HCT116 (cell line): ENCODE measurements at regions not wholly inside any gene's neighbourhood (a gene's known extent, or its start where the extent isn't known, plus 50 kb on each side); places are given as distances from the start of the nearest gene placed in this dataset.

ENCODE experiments used
- ATAC-seq: fragments of 200-7000 bp; cut with Tn5 transposase; 2 replicates; pipeline ENCODE4 v1.9.1; 2020; ENCODE audit warnings: mild to moderate bottlenecking, moderate library complexity
- BruUV-seq: library from RNA; stranded (reverse); fragments of 400-500 nt; replicated peaks from 2 replicates; lab custom pipeline; 2021; lab: Mats Ljungman, UMichigan
- CTCF ChIA-PET: fragments of 300-600 bp; sonication (Branson Sonifier 250); formaldehyde crosslinking; loops from one replicate; lab custom pipeline; 2021; ENCODE audit warnings: antibody characterized with exemption; lab: Charles Lee
- POLR2A ChIA-PET: fragments of 300-600, 350-600 bp; sonication (Branson Sonifier 250); formaldehyde crosslinking; loops from one replicate; lab custom pipeline; 2021; ENCODE audit warnings: antibody characterized with exemption; lab: Charles Lee
- RAD21 ChIA-PET, 2 experiments: fragments of 300-600 bp; sonication (Branson Sonifier 250); formaldehyde crosslinking; loops; one replicate each; lab custom pipeline; 2023; ENCODE audit warnings: low total read pairs in 2 of 2; ENCODE audit not compliant: uncharacterized antibody in 2 of 2, unreplicated experiment in 2 of 2, low non-redundant PET in 1 of 2; lab: Charles Lee
- DNase-seq: peaks from one replicate; pipeline ENCODE4 v3.0.0-alpha.2; 2010; ENCODE audit warnings: low read depth, low spot score
- H2AFZ ChIP-seq: fragments of 200-600 bp; shearing (Covaris generic), sonication (generic); 2 replicates; pipeline ENCODE4 v1.6.1; 2017; ENCODE audit warnings: low read depth, mixed run types, mixed read lengths, antibody characterized with exemption, low read length; ENCODE audit not compliant: poor library complexity, severe bottlenecking
- H3K27ac ChIP-seq: 2 replicates; pipeline ENCODE4 v1.5.1; 2012; ENCODE audit warnings: low read depth, low read length
- H3K27me3 ChIP-seq: fragments of 200-600 bp; sonication (generic); 2 replicates; pipeline ENCODE4 v1.6.1; 2016; ENCODE audit warnings: mixed run types, low read length, mixed read lengths; ENCODE audit not compliant: insufficient read depth
- H3K36me3 ChIP-seq, 2 experiments: fragments of 200-500 bp in 1 of 2; fragments of 200-600 bp in 1 of 2; sonication (Bioruptor generic) in 1 of 2; sonication (generic) in 1 of 2; 2 replicates each; pipeline versions ENCODE4 v1.5.1 to v1.6.1; 2014 to 2016; ENCODE audit warnings: low read length in 2 of 2, inconsistent platforms in 1 of 2, mixed read lengths in 1 of 2, mixed run types in 1 of 2; ENCODE audit not compliant: insufficient read depth in 2 of 2, control insufficient read depth in 1 of 2
- H3K4me1 ChIP-seq, 2 experiments: fragments of 200-600 bp in 1 of 2; sonication (generic) in 1 of 2; 2 replicates each; pipeline versions ENCODE4 v1.5.1 to v1.6.1; 2012 to 2017; ENCODE audit warnings: low read length in 2 of 2, inconsistent platforms in 1 of 2, mild to moderate bottlenecking in 1 of 2, mixed read lengths in 1 of 2, mixed run types in 1 of 2, moderate library complexity in 1 of 2; ENCODE audit not compliant: insufficient read depth in 2 of 2, control insufficient read depth in 1 of 2
- H3K4me2 ChIP-seq: fragments of 200-600 bp; sonication (generic); 2 replicates; pipeline ENCODE4 v1.6.1; 2017; ENCODE audit warnings: mixed run types, low read length, mixed read lengths
- H3K4me3 ChIP-seq, 2 experiments: fragments of 200-600 bp in 1 of 2; sonication (generic) in 1 of 2; replicated peaks in 1 of 2; 2 replicates each; pipeline ENCODE4 v1.5.1; 2011 to 2016; ENCODE audit warnings: low read length in 2 of 2, control low read depth in 1 of 2, low read depth in 1 of 2, mild to moderate bottlenecking in 1 of 2, mixed read lengths in 1 of 2, mixed run types in 1 of 2
- H3K79me2 ChIP-seq: fragments of 200-600 bp; sonication (generic); 2 replicates; pipeline ENCODE4 v1.6.1; 2017; ENCODE audit warnings: mild to moderate bottlenecking, mixed run types, low read length, moderate library complexity, mixed read lengths; ENCODE audit not compliant: insufficient read depth
- H3K9ac ChIP-seq: fragments of 200-600 bp; sonication (generic); 2 replicates; pipeline ENCODE4 v1.6.1; 2016; ENCODE audit warnings: low read length, mixed read lengths
- H3K9me2 ChIP-seq: fragments of 200-600 bp; sonication (generic), shearing (Covaris generic); 2 replicates; pipeline ENCODE4 v1.6.1; 2017; ENCODE audit warnings: mixed run types, mild to moderate bottlenecking, moderate library complexity; ENCODE audit not compliant: insufficient read depth
- H3K9me3 ChIP-seq, 2 experiments: fragments of 200-500 bp in 1 of 2; fragments of 200-600 bp in 1 of 2; sonication (Bioruptor generic) in 1 of 2; sonication (generic) in 1 of 2; 2 replicates each; pipeline ENCODE4 v1.6.1; 2014 to 2017; ENCODE audit warnings: low read length in 2 of 2, mixed read lengths in 2 of 2, inconsistent platforms in 1 of 2, low read depth in 1 of 2, mild to moderate bottlenecking in 1 of 2, mixed run types in 1 of 2, moderate library complexity in 1 of 2; ENCODE audit not compliant: control insufficient read depth in 1 of 2, insufficient read depth in 1 of 2
- H4K20me1 ChIP-seq: fragments of 200-600 bp; sonication (generic), shearing (Covaris generic); 2 replicates; pipeline ENCODE4 v1.6.1; 2017; ENCODE audit warnings: mixed run types, mild to moderate bottlenecking, moderate library complexity; ENCODE audit not compliant: insufficient read depth
- ATF3 ChIP-seq: IDR thresholded peaks from 2 replicates; pipeline ENCODE4 v1.6.1; 2012
- CBX3 ChIP-seq: IDR thresholded peaks from 2 replicates; pipeline ENCODE4 v1.6.1; 2012; ENCODE audit warnings: low read depth
- CEBPB ChIP-seq: IDR thresholded peaks from 2 replicates; pipeline ENCODE4 v1.6.1; 2012; ENCODE audit warnings: low read depth
- ELF1 ChIP-seq: IDR thresholded peaks from 2 replicates; pipeline ENCODE4 v1.6.1; 2012; ENCODE audit warnings: low read depth, borderline replicate concordance
- EZH2phosphoT487 ChIP-seq: fragments of 200-600 bp; IDR thresholded peaks from 2 replicates; pipeline ENCODE4 v1.6.1; 2018; ENCODE audit warnings: antibody characterized with exemption, borderline replicate concordance
- JUND ChIP-seq: IDR thresholded peaks from 2 replicates; pipeline ENCODE4 v1.6.1; 2012
- MAX ChIP-seq: IDR thresholded peaks from 2 replicates; pipeline ENCODE4 v1.6.1; 2012
- POLR2AphosphoS5 ChIP-seq: IDR thresholded peaks from 2 replicates; pipeline ENCODE4 v1.6.1; 2011; ENCODE audit warnings: mild to moderate bottlenecking, low read depth, low read length, moderate library complexity
- RAD21 ChIP-seq: IDR thresholded peaks from 2 replicates; pipeline ENCODE4 v1.6.1; 2012; ENCODE audit warnings: low read depth, mild to moderate bottlenecking
- REST ChIP-seq: IDR thresholded peaks from 2 replicates; pipeline ENCODE4 v1.6.1; 2012; ENCODE audit warnings: low read depth
- SP1 ChIP-seq: IDR thresholded peaks from 2 replicates; pipeline ENCODE4 v1.6.1; 2012; ENCODE audit warnings: low read depth
- YY1 ChIP-seq: IDR thresholded peaks from 2 replicates; pipeline ENCODE4 v1.6.1; 2011; ENCODE audit warnings: low read length, low read depth, moderate library complexity, mild to moderate bottlenecking; ENCODE audit not compliant: insufficient replicate concordance; ENCODE audit errors: extremely low read depth
- ZBTB33 ChIP-seq: IDR thresholded peaks from 2 replicates; pipeline ENCODE4 v1.6.1; 2011; ENCODE audit warnings: mild to moderate bottlenecking, low read length, moderate library complexity; ENCODE audit not compliant: insufficient replicate concordance; ENCODE audit errors: extremely low read depth
- ZFX ChIP-seq: fragments of 450-650 bp; IDR thresholded peaks from 2 replicates; pipeline ENCODE4 v1.6.1; 2017
- intact Hi-C: fragments of 100-400 bp; cut with micrococcal nuclease; formaldehyde crosslinking; loops from 2 replicates; pipeline ENCODE4 v1.10.0; 2022

- H4K20me1 ChIP-seq: no peaks in the 10 kb centered on the region
- ChIA-PET CTCF (no interaction called here), RAD21 (no interaction called here), POLR2A (no interaction called here)
- H3K27me3 ChIP-seq: no peaks in the 10 kb centered on the region
- TF ChIP-seq CBX3: no peak
- TF ChIP-seq ATF3: no peak
- no peak for TF ChIP-seq REST
- no peak for TF ChIP-seq SP1
- TF ChIP-seq MAX: no peak
- TF ChIP-seq POLR2AphosphoS5: no peak
- no peak for TF ChIP-seq CEBPB
- no peak for TF ChIP-seq ZBTB33
- no peak for TF ChIP-seq ZFX
- no peak for TF ChIP-seq ELF1
- no peak for TF ChIP-seq RAD21
- no peak for TF ChIP-seq EZH2phosphoT487
- no peak for TF ChIP-seq JUND
- no peak for TF ChIP-seq YY1
- ATAC-seq (no peak), DNase-seq (no peak)
- no TSS peak for BruUV-seq
- no peaks in the 10 kb centered on the region for H3K79me2 ChIP-seq
- no peak overlapping the region for H3K9ac ChIP-seq
- no peaks in the 10 kb centered on the region for H3K9me3 ChIP-seq
- H3K4me2 ChIP-seq: no peak overlapping the region
- H2AFZ ChIP-seq: no peak overlapping the region
- H3K4me1 ChIP-seq: no peaks in the 10 kb centered on the region
- intact Hi-C loops: no loop called here
- H3K9me2 ChIP-seq: no peaks in the 10 kb centered on the region
- H3K36me3 ChIP-seq: no peaks in the 10 kb centered on the region
- no peak overlapping the region for H3K4me3 ChIP-seq
- H3K27ac ChIP-seq: no peak overlapping the region
Measured at GRCh38 chr2:58405341-58405740, 164.2 kb upstream of the FANCL start.
